ENCODE measurements at regions not wholly inside any gene's neighbourhood (a gene's known extent, or its start where the extent isn't known, plus 50 kb on each side); places are given as distances from the start of the nearest gene placed in this dataset.

DNA sequence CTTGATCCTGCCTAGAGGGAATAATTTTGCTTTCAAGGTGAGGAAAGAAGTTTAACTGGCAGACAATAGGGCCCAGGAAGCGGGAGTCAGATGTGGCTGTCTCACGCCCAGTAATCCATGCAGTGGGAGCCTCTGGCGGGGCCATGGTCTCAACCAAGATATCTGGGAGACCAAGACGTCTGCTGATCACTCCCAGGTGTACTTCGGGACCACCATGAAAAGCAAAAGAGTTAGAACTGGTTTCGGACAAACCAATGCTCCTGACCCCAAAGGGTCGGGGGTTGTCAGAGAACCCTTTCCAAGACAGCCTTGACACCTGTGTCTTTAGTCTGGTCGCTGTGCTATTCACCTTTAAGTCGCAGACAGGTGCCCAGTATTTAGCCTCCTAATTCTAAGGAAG lies 256.9 kb upstream of the MBL2 start:
- no peak for TF ChIP-seq POLR2AphosphoS5 (IDR thresholded peaks at IDR 0.05; ENCODE audit: low read depth, low read length)
- no peak for TF ChIP-seq POLR2A (IDR thresholded peaks at IDR 0.05; ENCODE audit: low read depth, low read length)
